ENCODE measurements at regions not wholly inside any gene's neighbourhood (a gene's known extent, or its start where the extent isn't known, plus 50 kb on each side); places are given as distances from the start of the nearest gene placed in this dataset.

DNA sequence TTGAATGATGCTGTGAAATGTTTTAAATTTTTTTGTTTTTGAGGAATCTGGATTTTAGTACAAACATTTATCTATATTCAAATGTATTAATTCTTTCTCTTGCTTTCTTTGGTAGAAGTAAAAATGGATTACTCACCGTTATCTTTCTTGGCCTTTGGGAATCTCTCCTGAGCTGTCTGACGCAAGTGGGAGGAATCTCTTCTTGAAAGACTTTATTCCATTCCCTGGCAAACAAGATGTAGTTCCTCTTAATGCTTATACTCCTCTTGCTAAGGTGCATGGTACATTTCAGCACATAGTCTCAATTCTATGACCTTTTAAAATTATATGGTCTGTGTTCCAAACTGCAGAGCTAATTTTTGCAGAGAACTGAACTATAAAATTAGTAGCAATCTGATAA, 246.2 kb upstream of the SLC10A2 start:
- no peak for DNase-seq

DNA sequence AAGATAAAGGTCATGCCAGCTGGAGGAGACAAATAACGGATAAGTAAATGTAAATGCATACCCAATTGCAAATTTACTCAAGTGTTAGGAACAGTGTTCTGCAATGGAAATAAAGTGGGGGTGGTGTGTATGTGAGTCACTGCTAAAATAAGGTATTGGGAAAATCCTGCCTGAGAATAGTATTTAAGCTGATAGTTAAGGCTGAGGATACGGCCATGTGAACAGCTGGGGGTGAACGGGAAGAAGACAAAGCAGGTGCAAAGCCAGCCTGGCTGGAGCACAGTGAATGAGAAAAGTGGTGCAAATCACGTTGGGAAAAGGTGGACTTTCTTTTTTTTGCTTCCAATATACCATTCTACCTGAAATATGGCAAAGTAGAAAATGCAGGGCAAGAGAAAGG, 242.4 kb upstream of the SLC10A2 start:
- DNase-seq, result no peak

DNA sequence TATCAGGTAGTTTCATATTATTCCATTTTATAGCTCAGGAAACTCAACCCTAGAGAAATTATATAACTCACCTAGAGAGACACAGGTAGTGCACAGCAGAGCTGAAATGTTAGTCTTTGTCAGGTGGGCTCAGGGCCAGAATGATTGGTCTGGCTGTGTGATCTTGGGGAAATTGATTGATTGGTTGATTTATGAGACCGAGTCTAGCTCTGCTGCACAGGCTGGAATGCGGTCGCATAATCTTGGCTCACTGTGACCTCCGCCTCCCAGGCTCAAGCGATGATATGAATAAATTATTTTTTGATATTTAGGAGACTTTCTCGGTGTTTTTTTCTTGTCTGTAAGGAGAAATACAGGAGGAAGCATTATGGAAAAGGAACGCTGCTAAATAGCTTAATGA, 239.9 kb upstream of the SLC10A2 start:
- DNase-seq, result no peak

DNA sequence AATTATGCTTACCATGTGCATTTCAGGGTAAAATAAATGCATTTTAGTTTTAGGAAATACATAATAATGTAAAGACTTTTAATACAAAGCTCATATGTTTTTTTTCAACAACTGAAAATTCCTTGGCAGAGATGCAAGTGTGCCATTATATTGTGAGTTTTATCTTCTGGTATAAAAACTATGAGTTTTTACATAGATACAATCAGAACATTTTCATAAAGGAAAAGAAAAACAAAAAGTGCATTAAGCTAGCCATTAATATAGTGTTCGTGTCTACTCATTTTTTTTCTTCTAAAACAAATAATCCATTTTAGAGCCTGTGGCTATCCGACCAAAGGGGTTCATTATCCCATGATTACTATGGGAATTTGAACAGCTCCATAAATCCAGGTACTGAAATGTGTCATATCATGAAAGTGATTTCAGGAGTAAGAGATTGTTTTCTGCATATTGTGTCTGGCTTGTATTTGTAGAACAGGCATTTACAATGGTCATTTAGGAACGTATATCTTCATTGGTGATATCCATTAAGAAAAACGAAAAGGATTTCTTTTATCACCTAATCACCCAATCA, 236.9 kb upstream of the SLC10A2 start:
- DNase-seq, result no peak

DNA sequence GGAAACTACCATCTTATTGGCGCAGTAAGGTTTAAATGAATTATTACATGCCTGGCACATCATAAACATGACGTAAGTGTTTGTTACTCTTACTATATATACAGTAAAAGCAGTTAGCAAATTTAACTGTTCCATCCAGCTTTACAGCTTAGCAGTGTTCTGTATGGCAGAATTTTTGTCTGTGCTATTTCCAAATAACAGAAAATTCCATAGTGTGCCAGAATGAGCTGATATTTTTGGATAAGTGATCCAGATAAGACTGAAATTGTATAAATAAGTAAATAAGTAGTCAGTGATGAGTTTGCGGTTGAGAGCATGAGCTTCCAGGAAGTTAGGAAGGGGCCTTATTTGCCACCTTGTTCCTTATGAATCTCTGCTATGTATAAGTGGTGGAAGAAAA, 236.5 kb upstream of the SLC10A2 start:
- DNase-seq, result no peak

DNA sequence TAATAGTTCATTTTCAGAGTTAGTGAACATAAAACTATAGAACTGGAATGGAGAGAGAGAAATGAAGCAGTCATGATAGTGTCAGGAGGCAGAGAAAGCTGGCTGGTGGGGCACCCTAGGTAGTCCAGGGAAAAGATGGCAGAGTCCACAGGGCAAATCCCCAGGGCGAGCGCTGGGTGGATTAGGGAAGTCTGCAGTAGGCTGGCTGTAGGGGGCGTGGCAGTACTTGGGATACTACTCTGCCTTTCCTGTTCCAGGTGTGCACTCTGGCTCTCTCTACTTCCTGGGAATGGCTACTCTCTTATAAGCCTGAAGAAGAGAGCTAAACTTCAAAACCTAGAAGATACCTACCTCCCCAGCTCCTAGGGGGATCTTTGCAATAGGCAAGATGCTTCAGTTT, 232.9 kb upstream of the SLC10A2 start:
- no peak for DNase-seq

DNA sequence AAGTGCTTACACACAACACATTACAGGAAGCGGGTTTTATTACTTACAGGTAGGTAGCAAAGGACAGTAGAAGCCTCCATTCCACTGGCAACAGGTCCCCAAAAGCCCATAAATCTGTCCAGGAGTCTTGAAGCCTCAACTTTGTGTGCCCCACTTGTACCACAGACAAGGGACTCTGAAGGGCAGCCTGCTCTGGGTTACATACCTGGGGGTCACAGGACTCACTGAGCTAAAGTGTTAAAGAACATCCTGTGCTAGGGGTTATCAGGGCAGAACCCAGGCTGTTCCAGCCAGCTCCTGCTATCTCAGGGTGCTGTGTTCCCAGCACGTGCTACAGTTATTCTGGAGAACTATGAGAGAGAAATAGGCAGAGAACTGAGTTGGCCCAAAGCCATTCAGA, 230.9 kb upstream of the SLC10A2 start:
- no peak for DNase-seq

DNA sequence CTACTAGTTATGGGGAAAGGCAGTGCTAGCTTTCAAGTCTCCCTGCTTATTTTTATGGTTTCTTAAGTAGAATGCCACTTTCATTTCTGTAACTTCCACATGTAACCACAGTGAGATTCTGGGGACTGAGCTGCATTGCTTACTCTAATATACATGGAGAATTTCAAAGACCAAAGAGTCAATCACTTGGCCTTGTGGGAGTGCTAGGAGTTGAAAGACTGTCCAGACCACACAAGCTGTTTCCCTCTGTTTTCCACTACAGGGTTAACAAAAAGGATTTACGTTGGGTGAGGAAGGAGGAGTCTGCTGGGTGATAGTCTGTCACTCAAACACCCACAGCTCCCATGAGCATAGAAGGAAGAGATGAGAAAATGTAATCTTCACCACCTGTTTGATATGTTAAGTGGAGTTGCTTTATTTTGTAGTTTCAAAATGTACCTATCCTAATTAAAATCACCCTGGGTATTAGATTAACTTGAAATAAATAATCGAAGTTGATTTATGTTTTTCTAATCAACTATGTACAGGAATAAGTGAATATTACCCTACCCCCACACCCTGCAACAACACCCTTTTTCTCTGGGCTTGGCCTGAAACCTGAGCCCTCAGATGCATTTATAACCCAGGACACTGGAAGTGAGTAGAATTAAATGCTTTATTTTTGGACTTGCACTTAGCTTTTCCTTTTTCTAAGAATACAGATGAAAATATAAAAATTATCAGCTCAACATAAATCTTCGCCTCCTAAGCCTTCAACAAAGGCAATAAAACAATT, 225.8 kb upstream of the SLC10A2 start:
- no peak for DNase-seq

DNA sequence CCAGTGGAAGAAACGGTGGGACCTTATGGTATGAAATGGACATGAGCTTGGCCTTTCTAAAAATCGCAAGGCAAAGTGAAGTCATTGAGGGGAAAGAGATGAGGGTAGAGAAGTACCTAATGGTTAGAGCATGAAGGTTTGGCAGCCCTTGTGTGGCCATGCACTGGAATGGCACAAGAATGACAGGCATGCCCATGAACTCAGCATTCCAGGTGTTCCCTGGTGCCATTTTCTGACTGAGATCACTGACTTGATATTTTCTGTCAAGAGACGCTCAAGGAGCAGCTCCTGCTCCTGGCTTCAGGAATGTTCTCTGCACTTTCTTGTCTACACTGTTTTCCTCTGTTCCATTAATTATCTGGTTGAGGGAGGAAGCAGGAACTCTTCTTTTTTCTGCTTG, 225.0 kb upstream of the SLC10A2 start:
- DNase-seq, result no peak

DNA sequence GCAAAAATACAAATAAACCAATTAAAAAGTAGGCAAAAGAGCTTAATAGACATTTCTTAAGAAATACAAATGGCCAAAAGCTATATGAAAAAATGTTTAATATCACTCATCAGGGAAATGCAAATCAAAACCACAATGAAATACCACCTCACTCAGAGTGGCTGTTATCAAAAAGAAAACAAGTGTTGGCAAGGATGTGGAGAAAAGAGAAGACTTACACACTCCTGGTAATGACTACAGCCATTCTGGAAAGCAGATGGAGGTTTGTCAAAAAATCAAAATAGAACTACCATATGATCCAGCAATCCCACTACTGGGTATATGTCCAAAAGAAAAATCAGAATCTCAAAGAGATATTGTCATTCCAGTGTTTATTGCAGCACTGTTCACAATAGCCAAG, 223.5 kb upstream of the SLC10A2 start:
- DNase-seq, result no peak

DNA sequence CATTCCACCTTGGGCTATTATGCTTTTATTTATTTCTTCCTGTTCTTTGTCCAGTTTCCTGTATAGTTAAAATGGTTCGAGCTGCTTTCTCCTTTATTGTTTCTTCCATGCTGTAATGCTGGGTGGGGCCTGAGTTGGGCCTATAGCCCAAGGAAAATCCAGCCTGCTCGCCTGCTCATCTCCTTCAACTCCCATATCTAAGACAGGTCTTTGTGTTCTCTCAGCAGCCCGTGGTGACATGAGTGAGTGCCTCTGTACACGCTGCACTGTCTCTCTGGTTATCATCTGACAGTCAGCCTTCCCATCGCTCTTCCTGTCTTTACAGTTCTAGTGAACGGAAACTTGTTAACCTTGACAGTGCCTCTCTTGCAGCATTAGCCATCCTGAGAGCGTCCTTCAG, 221.9 kb upstream of the SLC10A2 start:
- no peak for DNase-seq

DNA sequence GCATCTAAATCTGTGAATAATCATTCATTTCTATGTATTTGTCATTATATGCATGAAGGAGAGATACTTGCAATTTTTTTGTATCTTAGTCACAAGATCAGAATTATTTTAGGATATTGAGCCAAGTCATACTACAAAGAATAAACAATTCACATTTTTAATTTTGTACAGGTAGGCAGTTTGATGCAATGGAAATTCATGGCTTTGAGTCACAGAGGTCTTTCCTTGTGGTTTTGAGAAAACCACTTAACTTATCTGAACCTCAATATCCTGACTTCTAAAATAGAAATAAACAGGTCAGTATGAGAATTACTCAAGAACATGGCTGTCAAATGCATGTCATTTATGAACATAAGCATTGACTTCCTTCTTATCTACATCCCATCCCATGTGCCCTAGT, 221.4 kb upstream of the SLC10A2 start:
- DNase-seq, result no peak

DNA sequence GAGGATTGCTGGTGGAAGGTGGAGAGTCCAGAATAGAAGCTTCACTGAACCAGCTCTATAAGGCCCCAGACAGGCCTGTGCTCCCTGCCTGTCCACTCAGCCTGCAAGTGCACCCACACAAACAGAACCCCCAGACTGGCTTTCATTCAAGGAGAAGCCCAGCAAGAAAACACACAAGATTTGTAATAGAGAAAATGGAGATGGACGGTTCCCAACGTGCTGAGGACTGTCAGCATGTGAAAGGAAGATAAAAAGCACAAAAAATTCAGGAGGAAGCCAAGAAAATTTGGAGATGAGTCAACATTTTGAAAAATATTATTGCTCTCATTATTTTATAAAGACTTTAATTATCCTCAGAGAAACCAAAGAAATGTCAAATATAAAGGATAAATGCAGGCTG, 218.2 kb upstream of the SLC10A2 start:
- no peak for DNase-seq

DNA sequence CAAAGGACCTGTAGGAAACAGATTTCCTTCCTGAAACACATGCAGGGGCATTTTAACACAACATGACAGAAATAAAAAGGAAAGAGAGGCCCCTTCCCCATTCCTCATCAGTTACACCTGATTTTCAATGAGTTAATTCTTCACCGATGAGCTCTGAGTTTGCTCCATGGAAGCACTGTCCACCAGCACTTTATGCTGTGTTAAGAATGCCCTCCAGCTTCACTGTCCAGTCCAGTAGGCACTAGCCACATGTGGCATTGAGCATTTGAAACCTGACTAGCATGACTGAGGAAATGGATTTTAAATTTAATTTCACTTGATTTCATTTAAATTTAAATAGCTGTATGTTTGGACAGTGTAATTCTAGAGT, 217.2 kb upstream of the SLC10A2 start:
- no peak for DNase-seq

DNA sequence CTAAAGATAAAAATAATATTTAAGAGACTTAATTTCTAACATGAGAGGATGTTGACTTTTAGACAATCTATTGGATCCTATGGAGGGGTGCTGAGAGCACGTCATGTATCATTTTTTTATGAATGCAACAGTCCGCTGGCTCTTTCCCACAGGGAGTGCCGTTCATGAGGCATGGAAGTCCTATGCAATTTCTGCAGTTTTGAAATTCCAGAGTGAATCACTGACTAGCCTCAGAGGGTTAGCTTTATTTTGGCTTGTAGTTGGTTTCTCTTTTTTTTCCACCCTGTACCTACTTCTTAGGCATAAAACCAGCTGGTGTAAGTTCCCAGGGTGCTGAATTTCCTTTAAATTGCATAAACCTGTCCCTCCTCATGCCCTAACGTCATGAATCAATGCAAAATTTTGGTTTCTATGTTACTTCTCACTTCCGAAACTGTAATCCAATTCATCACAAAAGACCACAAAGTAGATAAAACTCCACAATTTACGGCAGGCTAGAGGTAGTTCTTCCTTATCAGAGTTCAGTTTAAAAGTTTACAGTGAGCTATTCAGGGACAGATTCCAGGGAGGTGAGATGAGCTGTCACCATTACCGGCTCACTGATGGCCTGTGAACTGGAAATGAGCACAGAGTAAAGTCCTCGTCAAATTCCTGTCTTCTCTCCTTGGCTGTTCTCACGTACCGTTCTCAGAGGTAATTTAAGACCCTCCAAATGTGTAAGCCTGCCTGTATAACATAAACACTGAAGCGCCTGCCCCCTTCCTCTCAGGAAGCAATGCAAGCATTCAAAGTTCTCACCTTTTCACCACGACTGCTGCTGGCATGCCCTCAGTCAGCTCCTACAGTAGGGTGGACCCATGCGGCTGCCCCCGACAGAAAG, 216.6 kb upstream of the SLC10A2 start:
- no peak for DNase-seq

DNA sequence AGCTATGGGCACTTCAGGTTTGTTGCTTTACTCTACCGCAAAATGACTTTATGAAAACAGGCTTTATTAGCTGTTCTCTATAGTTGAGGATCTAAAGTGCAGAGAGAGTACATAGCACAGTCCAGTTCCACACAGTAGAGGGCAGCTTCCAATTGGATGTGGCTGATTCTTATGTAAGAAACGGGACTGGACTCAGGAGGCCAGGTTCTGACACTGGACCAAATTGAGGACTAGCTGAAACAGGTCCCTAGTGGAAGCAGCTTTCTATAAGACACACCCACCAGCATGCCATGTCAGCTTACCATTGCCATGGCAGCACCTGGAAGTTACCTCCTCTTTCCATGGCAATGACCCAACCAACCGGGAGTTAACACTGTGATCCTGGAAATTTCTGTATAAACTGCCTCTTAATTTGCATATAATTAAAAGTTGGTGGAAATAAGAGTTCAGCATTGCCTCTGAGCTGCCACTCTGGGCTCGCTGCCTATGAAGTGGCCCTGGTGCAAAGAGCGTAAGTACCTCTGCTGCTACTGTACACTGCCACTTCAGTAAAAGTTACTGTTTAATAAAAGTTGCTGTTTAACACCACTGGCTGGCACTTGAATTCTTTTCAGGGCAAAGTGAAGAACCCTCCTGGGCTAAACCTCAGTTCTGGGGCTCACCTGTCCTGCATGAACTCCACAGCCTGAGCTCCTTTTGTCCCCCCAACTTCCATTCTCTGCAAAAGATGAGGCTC, 211.9 kb upstream of the SLC10A2 start:
- DNase-seq, result no peak

DNA sequence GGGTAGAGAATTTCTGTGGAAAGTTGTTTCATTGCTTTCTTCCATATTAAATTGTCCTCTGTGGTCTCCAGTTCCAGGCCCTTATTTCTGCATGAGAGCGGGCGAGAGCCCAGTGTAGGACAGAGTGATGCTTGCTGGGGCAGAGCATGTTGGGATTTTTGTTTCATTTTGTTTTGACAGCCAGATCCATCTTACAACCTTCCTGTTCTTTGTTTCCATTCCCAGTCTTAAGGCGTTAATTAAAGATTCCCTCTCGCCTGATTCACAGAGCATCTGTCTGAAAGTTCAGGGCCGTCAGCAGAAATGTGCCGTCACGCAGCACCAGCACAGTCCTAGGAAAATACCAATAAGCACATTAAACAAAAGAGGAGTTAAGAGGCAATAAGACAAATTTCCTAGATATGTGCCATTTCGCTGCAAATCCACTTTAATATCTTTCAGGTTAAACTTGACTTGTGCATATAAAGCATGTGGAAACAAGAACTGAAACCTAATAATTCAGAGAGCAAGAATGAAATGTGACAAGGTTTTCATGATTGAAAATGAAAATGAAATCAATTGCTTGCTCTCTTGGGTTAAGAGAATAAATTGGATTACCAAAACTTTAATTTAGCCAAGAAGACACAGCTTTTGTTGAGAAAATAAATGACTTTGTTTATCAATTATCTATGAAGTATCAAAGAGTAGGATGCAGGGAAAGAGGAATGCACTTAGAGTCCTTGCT, 210.7 kb upstream of the SLC10A2 start:
- DNase-seq, result no peak

DNA sequence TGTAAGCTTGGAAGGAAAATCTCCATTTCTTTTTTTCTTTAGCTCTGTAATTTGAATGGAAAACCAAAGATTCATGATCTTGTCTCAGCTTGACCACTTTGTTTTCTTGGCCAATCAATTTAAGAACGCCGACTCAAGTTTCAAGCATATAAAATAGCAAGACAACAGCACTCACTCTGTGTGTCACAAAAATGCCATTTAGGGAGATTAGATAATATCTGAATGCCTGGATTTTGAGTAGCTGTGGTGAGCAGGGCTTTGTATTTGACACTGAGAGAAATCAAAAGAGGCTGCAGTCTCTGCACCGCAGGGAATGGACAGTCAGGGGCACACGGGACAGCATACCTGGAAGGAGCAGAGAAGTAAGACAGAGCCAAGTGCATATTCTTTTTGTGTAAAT, 209.5 kb upstream of the SLC10A2 start:
- DNase-seq, result no peak

DNA sequence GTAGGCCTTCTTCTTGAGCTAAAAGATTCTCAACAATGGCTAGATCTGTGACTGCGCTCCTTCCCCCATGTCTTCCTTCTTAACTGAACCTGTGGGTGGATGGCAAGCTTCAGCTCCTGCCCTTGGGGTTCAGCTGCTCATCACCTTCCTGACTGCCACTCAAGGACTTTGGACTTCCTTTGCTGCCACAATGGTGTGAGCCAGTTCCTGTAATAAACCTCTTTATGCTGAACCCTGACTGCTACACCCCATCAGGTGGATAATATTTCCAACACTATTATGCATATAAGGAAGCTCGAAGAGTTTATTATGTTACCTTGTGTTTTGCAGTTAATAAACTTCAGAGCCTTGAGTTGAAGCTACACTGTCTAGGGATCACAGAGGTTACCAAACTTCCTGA, 208.9 kb upstream of the SLC10A2 start:
- no peak for DNase-seq

DNA sequence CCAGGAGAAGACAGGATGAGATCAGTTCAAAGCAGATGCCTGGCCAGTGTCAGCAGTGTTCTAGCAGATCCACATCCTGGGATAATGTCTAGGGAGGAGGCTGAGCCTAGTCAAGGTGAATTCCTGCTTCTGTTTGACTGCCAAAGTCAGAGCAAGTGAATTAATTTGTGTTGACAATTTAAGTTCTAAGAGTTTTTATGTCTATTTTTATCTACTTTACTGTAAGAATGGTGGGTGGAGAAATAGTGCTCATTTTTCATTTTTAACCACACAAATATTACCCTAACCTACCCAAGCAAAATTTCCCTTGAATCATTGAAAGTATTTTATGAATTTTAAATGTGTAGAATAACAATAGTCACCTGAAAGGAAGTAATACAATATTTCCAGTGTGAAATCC, 207.6 kb upstream of the SLC10A2 start:
- no peak for DNase-seq

DNA sequence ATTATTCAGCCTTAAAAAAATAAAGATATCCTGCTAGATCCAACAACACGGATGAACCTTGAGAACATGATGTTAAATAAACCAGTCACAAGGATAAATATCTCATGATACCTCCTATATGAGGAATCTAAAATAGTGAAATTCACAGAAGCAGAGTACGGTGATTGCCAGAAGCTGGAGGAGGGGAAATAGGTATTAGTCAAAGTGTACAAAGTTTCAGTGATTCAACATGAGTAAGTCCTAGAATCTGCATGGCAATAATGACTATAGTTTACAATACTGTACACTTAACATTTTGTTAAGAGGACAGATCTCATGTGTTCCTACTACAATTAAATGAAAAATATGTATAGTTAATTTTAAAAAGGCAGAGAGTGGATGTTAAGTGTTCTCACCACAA, 206.6 kb upstream of the SLC10A2 start:
- DNase-seq, result no peak

DNA sequence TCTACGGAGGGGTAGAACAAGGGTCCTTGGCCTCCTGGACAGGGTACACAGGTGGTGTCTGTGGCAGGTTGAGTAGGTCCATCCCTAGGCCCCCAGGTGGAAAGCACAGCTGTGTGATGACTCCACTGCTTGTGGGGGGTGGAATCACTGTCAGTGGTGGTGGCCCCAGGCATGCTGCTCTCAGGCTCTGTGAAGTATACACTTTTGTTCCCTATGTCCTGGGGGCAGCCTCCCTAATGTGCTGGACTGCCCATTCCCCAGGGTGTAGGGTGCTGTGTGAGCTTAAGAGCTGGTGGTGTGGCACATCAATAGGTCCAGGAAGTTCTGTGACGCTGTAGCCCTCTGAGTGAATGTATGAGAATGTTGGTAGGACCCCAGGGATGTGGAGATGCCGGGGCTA, 197.2 kb upstream of the SLC10A2 start:
- DNase-seq, result no peak
